ENCODE measurements at regions not wholly inside any gene's neighbourhood (a gene's known extent, or its start where the extent isn't known, plus 50 kb on each side); places are given as distances from the start of the nearest gene placed in this dataset.
A peak's percentile ranks its signal among the peaks of the same experiment; 100 is the strongest.

DNA sequence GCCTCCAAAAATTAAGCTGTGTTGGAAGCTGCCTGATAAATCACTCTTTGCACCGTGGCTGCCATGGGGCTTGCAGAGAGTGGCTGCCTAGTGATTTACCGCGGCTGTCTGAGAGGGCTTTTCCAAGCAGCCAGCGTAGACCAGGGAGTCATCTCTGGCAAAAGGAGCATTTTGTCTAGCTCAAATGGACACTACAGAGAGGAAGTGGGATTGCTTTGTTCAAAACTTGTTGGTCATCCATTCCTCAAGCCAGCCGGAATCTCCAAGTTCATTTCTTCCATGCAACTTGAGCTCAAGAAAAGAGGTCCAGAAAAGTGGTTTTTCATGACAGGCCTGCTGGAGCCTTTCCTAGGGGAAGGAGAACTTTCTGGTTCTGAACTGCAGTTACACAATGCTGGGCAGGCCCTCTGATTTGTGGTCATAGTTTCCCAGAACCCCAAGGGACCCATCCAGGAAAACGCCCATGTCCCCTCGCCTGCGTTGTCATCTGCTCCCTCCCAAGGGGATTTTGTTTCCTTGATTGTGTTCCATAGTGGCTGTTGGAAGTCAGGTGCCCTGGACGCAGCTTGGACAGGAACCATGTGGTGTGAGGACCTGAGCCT, 108.1 kb downstream of the TRIB2 start (continued):
- TF ChIP-seq CENPT (CRISPR knock-in tag; IDR thresholded peaks at IDR 0.05; ENCODE audit: low read depth): no peak
- TF ChIP-seq ZSCAN31 (CRISPR knock-in tag; IDR thresholded peaks at IDR 0.05; ENCODE audit: low read depth): no peak
- no peak for TF ChIP-seq ZIK1 (CRISPR knock-in tag; IDR thresholded peaks at IDR 0.05; ENCODE audit: borderline replicate concordance, low read depth)
- no peak for TF ChIP-seq FLYWCH1 (CRISPR knock-in tag; IDR thresholded peaks at IDR 0.05)
- TF ChIP-seq ATAD3A (CRISPR knock-in tag; IDR thresholded peaks at IDR 0.05): no peak
- TF ChIP-seq PRPF4 (IDR thresholded peaks at IDR 0.05; ENCODE audit: low read depth, low read length, poor library complexity, severe bottlenecking): no peak

DNA sequence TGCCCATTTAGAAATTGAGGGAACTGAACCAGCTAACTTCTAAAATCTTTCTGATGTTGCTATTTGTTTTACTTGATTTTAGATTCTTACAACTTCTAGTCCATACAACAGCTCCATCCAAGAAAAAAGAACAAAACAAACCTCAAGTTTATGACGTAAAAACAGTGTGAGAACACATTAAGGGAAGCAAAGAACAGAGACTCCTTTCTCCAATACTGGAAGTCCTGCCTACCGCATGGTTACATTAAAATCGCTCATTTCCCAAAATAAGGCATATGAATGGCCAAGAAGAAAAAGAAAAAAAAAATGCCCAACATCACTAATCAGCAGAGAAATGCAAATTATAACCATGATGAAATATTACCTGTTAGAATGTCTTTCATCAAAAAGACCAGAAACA, 110.0 kb downstream of the TRIB2 start:
- no peak for ATAC-seq
- TF ChIP-seq CREB1 (IDR thresholded peaks at IDR 0.05) (0 out of 2 replicates have a peak, but pooled peaks have one; percentile 21), CREB1 (CRISPR knock-in tag; IDR thresholded peaks at IDR 0.05) (no peak), BCL6 (CRISPR knock-in tag; IDR thresholded peaks at IDR 0.05) (no peak), IRF2 (CRISPR knock-in tag; IDR thresholded peaks at IDR 0.05) (no peak)
- TF ChIP-seq, protein P1, sequence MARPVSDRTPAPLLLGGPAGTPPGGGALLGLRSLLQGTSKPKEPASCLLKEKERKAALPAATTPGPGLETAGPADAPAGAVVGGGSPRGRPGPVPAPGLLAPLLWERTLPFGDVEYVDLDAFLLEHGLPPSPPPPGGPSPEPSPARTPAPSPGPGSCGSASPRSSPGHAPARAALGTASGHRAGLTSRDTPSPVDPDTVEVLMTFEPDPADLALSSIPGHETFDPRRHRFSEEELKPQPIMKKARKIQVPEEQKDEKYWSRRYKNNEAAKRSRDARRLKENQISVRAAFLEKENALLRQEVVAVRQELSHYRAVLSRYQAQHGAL (CRISPR knock-in tag; IDR thresholded peaks at IDR 0.05; ENCODE audit: not compliant biosample characterization): no peak
- H2AFZ ChIP-seq (ENCODE audit: low read length): no peak overlapping the region
- intact Hi-C loops (cut with micrococcal nuclease; ENCODE audit: unreplicated experiment) (no loop called here), in situ Hi-C loops (cut with HindIII; ENCODE audit: extremely low pct_ligation_motif_present, low pct_unique_long_range_greater_than_20kb) (no loop called here)
- H3K9ac ChIP-seq (ENCODE audit: insufficient read depth, low read depth, low read length): no peak overlapping the region
- 0 out of 2 replicates have a peak, but pooled peaks cover 11% of the 10 kb centered on the region for H3K9me3 ChIP-seq (ENCODE audit: low read length)
- H4K20me1 ChIP-seq (ENCODE audit: insufficient read depth, low read length): no peaks in the 10 kb centered on the region
- ChIA-PET POLR2A (no interaction called here), CTCF (ENCODE audit: low intra/inter-chr PET ratio, low total read pairs) (no interaction called here)
- FAIRE-seq: no peak
- no peak overlapping the region for H3K4me2 ChIP-seq (ENCODE audit: low read depth, low read length)
- BruUV-seq (replicated peaks): no TSS peak
- H3K27me3 ChIP-seq (ENCODE audit: control insufficient read depth in 1 of 2, insufficient read depth in 2 of 2, low read length in 2 of 2): no peaks in the 10 kb centered on the region
- no peaks in the 10 kb centered on the region for H3K79me2 ChIP-seq (ENCODE audit: insufficient read depth, low read length)
- H3K36me3 ChIP-seq (replicated peaks in 1 of 2; ENCODE audit: control insufficient read depth in 1 of 2, insufficient read depth in 2 of 2, low read length in 2 of 2): no peaks in the 10 kb centered on the region
- H3K27ac ChIP-seq (ENCODE audit: extremely low read length, insufficient read depth, low read length): no peak overlapping the region
- no peak overlapping the region for H3K4me3 ChIP-seq (replicated peaks in 1 of 3; ENCODE audit: insufficient read depth in 1 of 3, low read depth in 2 of 3, low read length in 3 of 3)
- H3K4me1 ChIP-seq (ENCODE audit: insufficient read depth, low read length): no peaks in the 10 kb centered on the region
- DNase-seq (ENCODE audit: low spot score): no peak
- 43% methylated on average over 3 of the region's 3 CpGs for WGBS (ENCODE audit: low lambda C conversion rate)

Data from HepG2 (cell line).